SK-N-SH treated with all-trans-retinoic acid at 6 μM for 48 hours (cell line): ENCODE measurements at regions not wholly inside any gene's neighbourhood (a gene's known extent, or its start where the extent isn't known, plus 50 kb on each side); places are given as distances from the start of the nearest gene placed in this dataset.

Experiments used
- ATAC-seq: fragments of 200-7000 bp; cut with Tn5 transposase; 3 replicates; pipeline ENCODE4 v1.9.1; 2020; ENCODE audit warnings: mild to moderate bottlenecking, moderate library complexity
- ARNTL ChIP-seq: fragments of 450-650 bp; formaldehyde crosslinking; IDR thresholded peaks from 2 replicates; pipeline ENCODE4 v1.5.0; 2020; ENCODE audit warnings: low read depth, mild to moderate bottlenecking, moderate library complexity, borderline replicate concordance
- BACH2 ChIP-seq: fragments of 250-450 bp; sonication (Bioruptor Pico); IDR thresholded peaks from 2 replicates; pipeline ENCODE4 v1.9.0; 2021; ENCODE audit warnings: mild to moderate bottlenecking, borderline replicate concordance
- CSDC2 ChIP-seq: fragments of 250-450 bp; sonication (Bioruptor Pico); IDR thresholded peaks from 2 replicates; pipeline ENCODE4 v1.5.0; 2020; ENCODE audit warnings: mild to moderate bottlenecking, moderate library complexity
- ESRRG ChIP-seq: fragments of 250-450 bp; sonication (Bioruptor Pico); IDR thresholded peaks from 2 replicates; pipeline ENCODE4 v1.6.1; 2021; ENCODE audit warnings: mild to moderate bottlenecking
- GLIS3 ChIP-seq: fragments of 250-450 bp; sonication (Bioruptor Pico); IDR thresholded peaks from 2 replicates; pipeline ENCODE4 v1.5.0; 2020; ENCODE audit warnings: mild to moderate bottlenecking, moderate library complexity
- ISL1 ChIP-seq: fragments of 250-450 bp; sonication (Bioruptor Pico); IDR thresholded peaks from 2 replicates; pipeline ENCODE4 v2.1.2; 2022; ENCODE audit warnings: mild to moderate bottlenecking, moderate library complexity
- OSR1 ChIP-seq: fragments of 250-450 bp; sonication (Bioruptor Pico); IDR thresholded peaks from 2 replicates; pipeline ENCODE4 v1.8.0; 2022; ENCODE audit warnings: moderate library complexity, mild to moderate bottlenecking, inconsistent platforms
- RARB ChIP-seq: fragments of 250-450 bp; sonication (Bioruptor Pico); IDR thresholded peaks from 2 replicates; pipeline ENCODE4 v1.8.0; 2021; ENCODE audit warnings: mild to moderate bottlenecking, moderate library complexity
- SNAI2 ChIP-seq: fragments of 250-450 bp; sonication (Bioruptor Pico); IDR thresholded peaks from 2 replicates; pipeline ENCODE4 v1.5.0; 2020; ENCODE audit warnings: mild to moderate bottlenecking, moderate library complexity
- TCF4 ChIP-seq: fragments of 250-450 bp; sonication (Bioruptor Pico); IDR thresholded peaks from 2 replicates; pipeline ENCODE4 v1.8.0; 2021; ENCODE audit warnings: mild to moderate bottlenecking, moderate library complexity, borderline replicate concordance
- TOX ChIP-seq: fragments of 250-450 bp; sonication (Bioruptor Pico); IDR thresholded peaks from 2 replicates; pipeline ENCODE4 v1.8.0; 2021; ENCODE audit warnings: mild to moderate bottlenecking, moderate library complexity, borderline replicate concordance
- ZC3H10 ChIP-seq: fragments of 250-450 bp; sonication (Bioruptor Pico); IDR thresholded peaks from 2 replicates; pipeline ENCODE4 v1.5.1; 2021; ENCODE audit warnings: mild to moderate bottlenecking, moderate library complexity
- ZFP3 ChIP-seq: fragments of 250-450 bp; sonication (Bioruptor Pico); IDR thresholded peaks from 2 replicates; pipeline ENCODE4 v1.5.0; 2020; ENCODE audit warnings: mild to moderate bottlenecking, moderate library complexity
- ZFP30 ChIP-seq: fragments of 450-650 bp; formaldehyde crosslinking; IDR thresholded peaks from 2 replicates; pipeline ENCODE4 v1.5.0; 2022; ENCODE audit warnings: mild to moderate bottlenecking, moderate library complexity
- ZNF70 ChIP-seq: fragments of 450-650 bp; formaldehyde crosslinking; IDR thresholded peaks from 2 replicates; pipeline ENCODE4 v1.5.0; 2020; ENCODE audit warnings: mild to moderate bottlenecking, moderate library complexity
- TF ChIP-seq, protein P1 (sequence below): fragments of 250-450 bp; sonication (Bioruptor Pico); IDR thresholded peaks from 2 replicates; pipeline ENCODE4 v1.5.1; 2021; ENCODE audit warnings: mild to moderate bottlenecking, moderate library complexity
- TF ChIP-seq, protein P2 (sequence below): fragments of 250-450 bp; sonication (Bioruptor Pico); IDR thresholded peaks from 2 replicates; pipeline ENCODE4 v1.8.0; 2021; ENCODE audit warnings: low read depth, mild to moderate bottlenecking, moderate library complexity, borderline replicate concordance
- TF ChIP-seq, protein P3 (sequence below): fragments of 250-450 bp; sonication (Bioruptor Pico); IDR thresholded peaks from 2 replicates; pipeline ENCODE4 v1.8.0; 2020; ENCODE audit warnings: mild to moderate bottlenecking, moderate library complexity, borderline replicate concordance
- TF ChIP-seq, protein P4 (sequence below): fragments of 250-450 bp; sonication (Bioruptor Pico); IDR thresholded peaks from 2 replicates; pipeline ENCODE4 v1.5.1; 2020; ENCODE audit warnings: low read depth, mild to moderate bottlenecking, moderate library complexity
- TF ChIP-seq, protein P5 (sequence below): fragments of 250-450 bp; sonication (Bioruptor Pico); IDR thresholded peaks from 2 replicates; pipeline ENCODE4 v1.5.0; 2020; ENCODE audit warnings: mild to moderate bottlenecking, moderate library complexity

DNA sequence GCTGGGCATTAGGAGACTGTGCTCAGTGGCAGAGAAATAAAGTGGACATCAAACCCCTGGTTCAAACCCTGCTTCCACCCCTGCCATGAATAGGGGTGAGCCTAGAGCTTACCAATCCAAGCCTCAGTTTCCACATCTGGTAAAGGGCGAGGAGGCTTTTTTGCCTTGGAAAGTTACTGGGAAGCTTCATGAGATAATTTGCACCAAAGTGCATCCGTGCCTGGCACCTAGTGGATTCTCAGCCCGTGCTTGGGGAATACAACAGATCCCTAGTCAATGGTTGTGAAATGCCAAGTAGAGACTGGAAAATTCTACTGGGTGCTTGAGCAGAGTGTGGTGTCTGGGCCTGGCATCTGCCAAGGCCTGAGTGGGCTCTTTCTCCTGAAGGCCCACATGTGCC is 158.7 kb upstream of the ZMIZ1 start (continued):
- TF ChIP-seq, protein P1, sequence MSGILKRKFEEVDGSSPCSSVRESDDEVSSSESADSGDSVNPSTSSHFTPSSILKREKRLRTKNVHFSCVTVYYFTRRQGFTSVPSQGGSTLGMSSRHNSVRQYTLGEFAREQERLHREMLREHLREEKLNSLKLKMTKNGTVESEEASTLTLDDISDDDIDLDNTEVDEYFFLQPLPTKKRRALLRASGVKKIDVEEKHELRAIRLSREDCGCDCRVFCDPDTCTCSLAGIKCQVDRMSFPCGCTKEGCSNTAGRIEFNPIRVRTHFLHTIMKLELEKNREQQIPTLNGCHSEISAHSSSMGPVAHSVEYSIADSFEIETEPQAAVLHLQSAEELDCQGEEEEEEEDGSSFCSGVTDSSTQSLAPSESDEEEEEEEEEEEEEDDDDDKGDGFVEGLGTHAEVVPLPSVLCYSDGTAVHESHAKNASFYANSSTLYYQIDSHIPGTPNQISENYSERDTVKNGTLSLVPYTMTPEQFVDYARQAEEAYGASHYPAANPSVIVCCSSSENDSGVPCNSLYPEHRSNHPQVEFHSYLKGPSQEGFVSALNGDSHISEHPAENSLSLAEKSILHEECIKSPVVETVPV: no peak
- TF ChIP-seq, protein P2, sequence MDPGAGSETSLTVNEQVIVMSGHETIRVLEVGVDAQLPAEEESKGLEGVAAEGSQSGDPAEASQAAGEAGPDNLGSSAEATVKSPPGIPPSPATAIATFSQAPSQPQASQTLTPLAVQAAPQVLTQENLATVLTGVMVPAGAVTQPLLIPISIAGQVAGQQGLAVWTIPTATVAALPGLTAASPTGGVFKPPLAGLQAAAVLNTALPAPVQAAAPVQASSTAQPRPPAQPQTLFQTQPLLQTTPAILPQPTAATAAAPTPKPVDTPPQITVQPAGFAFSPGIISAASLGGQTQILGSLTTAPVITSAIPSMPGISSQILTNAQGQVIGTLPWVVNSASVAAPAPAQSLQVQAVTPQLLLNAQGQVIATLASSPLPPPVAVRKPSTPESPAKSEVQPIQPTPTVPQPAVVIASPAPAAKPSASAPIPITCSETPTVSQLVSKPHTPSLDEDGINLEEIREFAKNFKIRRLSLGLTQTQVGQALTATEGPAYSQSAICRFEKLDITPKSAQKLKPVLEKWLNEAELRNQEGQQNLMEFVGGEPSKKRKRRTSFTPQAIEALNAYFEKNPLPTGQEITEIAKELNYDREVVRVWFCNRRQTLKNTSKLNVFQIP (CRISPR knock-in tag): no peak

DNA sequence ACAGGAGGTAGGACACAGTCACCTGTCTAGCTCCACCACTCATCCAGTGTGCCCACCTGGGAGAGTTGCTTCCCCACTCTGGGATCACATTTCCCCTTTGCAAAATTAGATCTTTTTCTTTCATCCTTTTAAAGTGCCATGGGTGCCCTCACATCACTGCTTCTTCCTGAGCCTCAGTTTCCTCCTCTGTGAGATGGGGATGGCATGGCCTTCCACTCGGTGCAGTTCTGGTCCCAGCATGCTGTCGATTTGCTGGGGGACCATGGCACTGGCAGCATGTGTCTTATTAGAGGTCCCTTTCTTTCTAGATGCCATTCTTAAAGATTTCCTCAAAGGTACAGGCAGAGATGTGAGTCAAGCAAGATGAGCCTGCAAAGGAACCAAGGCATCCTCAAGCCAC is 158.3 kb upstream of the ZMIZ1 start:
- TF ChIP-seq ZC3H10 (no peak), ESRRG (no peak), TCF4 (CRISPR knock-in tag) (no peak), BACH2 (no peak), CSDC2 (CRISPR knock-in tag) (no peak), ZNF70 (CRISPR knock-in tag) (no peak), GLIS3 (CRISPR knock-in tag) (no peak), SNAI2 (CRISPR knock-in tag) (no peak), ISL1 (no peak), ZFP3 (CRISPR knock-in tag) (no peak), OSR1 (CRISPR knock-in tag) (no peak), RARB (CRISPR knock-in tag) (no peak), ZFP30 (CRISPR knock-in tag) (no peak), ARNTL (no peak), TOX (no peak)
- TF ChIP-seq, protein P3, sequence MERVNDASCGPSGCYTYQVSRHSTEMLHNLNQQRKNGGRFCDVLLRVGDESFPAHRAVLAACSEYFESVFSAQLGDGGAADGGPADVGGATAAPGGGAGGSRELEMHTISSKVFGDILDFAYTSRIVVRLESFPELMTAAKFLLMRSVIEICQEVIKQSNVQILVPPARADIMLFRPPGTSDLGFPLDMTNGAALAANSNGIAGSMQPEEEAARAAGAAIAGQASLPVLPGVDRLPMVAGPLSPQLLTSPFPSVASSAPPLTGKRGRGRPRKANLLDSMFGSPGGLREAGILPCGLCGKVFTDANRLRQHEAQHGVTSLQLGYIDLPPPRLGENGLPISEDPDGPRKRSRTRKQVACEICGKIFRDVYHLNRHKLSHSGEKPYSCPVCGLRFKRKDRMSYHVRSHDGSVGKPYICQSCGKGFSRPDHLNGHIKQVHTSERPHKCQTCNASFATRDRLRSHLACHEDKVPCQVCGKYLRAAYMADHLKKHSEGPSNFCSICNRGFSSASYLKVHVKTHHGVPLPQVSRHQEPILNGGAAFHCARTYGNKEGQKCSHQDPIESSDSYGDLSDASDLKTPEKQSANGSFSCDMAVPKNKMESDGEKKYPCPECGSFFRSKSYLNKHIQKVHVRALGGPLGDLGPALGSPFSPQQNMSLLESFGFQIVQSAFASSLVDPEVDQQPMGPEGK (CRISPR knock-in tag): no peak
- TF ChIP-seq, protein P1: no peak
- TF ChIP-seq, protein P4, sequence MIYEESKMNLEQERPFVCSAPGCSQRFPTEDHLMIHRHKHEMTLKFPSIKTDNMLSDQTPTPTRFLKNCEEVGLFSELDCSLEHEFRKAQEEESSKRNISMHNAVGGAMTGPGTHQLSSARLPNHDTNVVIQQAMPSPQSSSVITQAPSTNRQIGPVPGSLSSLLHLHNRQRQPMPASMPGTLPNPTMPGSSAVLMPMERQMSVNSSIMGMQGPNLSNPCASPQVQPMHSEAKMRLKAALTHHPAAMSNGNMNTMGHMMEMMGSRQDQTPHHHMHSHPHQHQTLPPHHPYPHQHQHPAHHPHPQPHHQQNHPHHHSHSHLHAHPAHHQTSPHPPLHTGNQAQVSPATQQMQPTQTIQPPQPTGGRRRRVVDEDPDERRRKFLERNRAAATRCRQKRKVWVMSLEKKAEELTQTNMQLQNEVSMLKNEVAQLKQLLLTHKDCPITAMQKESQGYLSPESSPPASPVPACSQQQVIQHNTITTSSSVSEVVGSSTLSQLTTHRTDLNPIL: no peak
- TF ChIP-seq, protein P2 (CRISPR knock-in tag): no peak
- TF ChIP-seq, protein P5, sequence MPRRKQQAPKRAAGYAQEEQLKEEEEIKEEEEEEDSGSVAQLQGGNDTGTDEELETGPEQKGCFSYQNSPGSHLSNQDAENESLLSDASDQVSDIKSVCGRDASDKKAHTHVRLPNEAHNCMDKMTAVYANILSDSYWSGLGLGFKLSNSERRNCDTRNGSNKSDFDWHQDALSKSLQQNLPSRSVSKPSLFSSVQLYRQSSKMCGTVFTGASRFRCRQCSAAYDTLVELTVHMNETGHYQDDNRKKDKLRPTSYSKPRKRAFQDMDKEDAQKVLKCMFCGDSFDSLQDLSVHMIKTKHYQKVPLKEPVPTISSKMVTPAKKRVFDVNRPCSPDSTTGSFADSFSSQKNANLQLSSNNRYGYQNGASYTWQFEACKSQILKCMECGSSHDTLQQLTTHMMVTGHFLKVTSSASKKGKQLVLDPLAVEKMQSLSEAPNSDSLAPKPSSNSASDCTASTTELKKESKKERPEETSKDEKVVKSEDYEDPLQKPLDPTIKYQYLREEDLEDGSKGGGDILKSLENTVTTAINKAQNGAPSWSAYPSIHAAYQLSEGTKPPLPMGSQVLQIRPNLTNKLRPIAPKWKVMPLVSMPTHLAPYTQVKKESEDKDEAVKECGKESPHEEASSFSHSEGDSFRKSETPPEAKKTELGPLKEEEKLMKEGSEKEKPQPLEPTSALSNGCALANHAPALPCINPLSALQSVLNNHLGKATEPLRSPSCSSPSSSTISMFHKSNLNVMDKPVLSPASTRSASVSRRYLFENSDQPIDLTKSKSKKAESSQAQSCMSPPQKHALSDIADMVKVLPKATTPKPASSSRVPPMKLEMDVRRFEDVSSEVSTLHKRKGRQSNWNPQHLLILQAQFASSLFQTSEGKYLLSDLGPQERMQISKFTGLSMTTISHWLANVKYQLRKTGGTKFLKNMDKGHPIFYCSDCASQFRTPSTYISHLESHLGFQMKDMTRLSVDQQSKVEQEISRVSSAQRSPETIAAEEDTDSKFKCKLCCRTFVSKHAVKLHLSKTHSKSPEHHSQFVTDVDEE (CRISPR knock-in tag): no peak
- TF ChIP-seq, all 23 proteins: peak for 0
- ATAC-seq: no peak
